ENCODE measurements at regions not wholly inside any gene's neighbourhood (a gene's known extent, or its start where the extent isn't known, plus 50 kb on each side); places are given as distances from the start of the nearest gene placed in this dataset.
A peak's percentile ranks its signal among the peaks of the same experiment; 100 is the strongest.
"Not testable (repeated sequence)": the region's sequence is repeated elsewhere in the genome, so short reads cannot be mapped to it uniquely, and the experiment has no call there.

- no peak for DNase-seq
Observed at GRCh38 chr12:22115711-22116110, 69.7 kb downstream of the CMAS start.

- DNase-seq, result no peak
Observed at GRCh38 chr12:22116376-22116775, 70.4 kb downstream of the CMAS start.

DNA sequence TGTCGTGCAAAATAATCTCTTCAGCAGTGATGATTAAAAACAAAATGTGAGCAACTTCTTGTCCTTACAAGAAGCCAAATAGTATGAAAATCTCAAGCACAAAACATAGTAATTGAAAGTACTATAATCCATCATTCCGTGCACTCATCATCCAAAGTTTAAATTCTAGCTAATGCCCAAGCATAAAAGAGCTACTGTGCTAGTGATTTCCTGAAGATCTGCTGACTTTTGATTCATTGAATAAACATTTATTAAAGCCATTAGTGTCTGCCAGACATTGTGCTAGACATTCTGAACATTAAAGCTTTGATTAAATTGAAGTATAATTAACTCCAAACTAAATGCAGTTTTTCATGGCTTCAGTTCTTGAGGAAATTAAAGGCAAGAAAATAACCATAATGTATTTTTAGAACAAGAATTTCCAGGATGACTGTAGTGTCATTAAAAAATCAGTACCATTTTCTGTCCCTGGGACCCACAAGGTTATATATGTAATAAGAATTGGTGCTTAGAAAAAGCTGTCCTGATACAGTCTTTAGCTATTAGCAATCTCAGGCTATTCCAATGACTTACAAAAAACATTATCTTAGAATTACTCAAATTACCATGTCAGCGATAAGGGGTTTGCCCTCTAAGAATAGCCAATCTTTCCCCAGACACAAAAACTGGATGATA is 71.7 kb downstream of the CMAS start:
- DNase-seq, result no peak

- no peak for DNase-seq
Observed at GRCh38 chr12:22118238-22118790, 72.3 kb downstream of the CMAS start.

GRCh38 chr12:22121224-22121623 is 75.2 kb downstream of the CMAS start:
- DNase-seq, result no peak

- no peak for DNase-seq
Observed at GRCh38 chr12:22122359-22122758, 76.3 kb downstream of the CMAS start.

DNA sequence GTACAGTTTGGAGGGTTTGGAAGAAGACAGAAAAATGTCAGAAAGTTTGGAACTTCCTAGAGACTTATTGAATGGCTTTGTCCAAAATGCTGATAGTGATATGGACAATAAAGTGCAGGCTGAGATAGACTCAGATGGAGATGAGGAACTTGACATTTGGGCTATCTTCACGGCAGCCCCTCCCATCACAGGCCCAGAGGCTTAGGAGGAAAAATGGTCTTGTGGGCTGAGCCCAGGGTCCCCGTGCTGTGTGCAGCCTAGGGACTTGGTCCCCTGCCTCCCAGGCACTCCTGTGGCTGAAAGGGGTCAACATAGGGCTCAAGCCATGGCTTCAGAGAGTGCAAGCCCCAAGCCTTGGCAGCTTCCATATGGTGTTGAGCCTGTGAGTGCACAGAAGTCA is 79.0 kb downstream of the CMAS start:
- no peak for DNase-seq

DNA sequence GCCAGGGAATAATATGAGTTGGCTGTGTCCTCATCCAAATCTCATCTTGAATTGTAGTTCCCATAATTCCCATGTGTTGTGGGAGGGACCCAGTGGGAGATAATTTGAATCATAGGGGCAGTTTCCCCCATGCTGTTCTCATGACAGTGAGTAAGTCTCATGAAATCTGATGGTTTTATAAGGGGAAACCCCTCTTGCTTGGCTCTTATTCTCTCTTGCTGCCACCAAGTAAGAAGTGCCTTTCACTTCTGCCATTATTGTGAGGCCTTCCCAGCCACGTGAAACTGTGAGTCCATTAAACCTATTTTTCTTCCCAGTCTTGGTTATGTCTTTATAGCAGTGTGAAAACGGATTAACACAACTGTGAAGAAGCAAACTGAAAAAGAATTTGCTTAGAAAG is 80.1 kb downstream of the CMAS start:
- DNase-seq, result peak; percentile 63

GRCh38 chr12:22126758-22127157 is 80.7 kb downstream of the CMAS start:
- no peak for DNase-seq

- DNase-seq, result no peak
Observed at GRCh38 chr12:22130671-22131070, 84.7 kb downstream of the CMAS start.

DNA sequence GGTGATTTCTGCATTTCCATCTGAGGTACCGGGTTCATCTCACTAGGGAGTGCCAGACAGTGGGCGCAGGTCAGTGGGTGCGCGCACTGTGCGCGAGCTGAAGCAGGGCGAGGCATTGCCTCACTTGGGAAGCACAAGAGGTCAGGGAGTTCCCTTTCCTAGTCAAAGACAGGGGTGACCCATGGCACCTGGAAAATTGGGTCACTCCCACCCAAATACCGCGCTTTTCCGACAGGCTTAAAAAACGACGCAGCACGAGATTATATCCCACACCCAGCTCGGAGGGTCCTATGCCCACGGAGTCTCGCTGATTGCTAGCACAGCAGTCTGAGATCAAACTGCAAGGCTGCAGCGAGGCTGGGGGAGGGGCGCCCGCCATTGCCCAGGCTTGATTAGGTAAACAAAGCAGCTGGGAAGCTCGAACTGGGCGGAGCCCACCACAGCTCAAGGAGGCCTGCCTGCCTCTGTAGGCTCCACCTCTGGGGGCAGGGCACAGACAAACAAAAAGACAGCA is 90.6 kb downstream of the CMAS start:
- DNase-seq, result not testable (repeated sequence)
